HG02885 (cell line): ENCODE measurements at regions not wholly inside any gene's neighbourhood (a gene's known extent, or its start where the extent isn't known, plus 50 kb on each side); places are given as distances from the start of the nearest gene placed in this dataset.

Source experiments
- ATAC-seq: cut with Tn5 transposase; IDR thresholded peaks from one replicate; pipeline ENCODE4 v1.9.1; 2021; ENCODE audit warnings: mild to moderate bottlenecking; ENCODE audit not compliant: unreplicated experiment, poor library complexity

DNA sequence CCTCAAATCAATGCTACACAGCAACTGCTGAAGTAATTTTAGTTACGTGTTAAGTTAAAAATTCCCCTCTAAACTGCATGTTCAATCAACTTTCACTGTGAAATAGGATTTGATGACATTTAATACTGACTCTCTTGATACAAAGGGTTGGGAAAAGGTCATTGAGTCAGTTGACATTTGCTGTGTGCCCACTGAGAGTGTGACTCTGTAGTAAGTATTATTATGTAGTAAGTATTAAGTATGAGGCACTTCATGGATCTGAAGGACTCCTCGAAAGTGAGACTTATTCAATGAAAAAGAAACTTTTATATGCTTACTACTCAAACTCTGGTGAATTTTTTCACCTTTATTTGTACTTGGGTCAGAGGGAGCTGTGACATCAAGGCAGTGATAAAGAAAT is 83.1 kb upstream of the S1PR1 start:
- ATAC-seq = no peak

GRCh38 chr1:101152633-101153032 is 84.2 kb upstream of the S1PR1 start:
- ATAC-seq = no peak

- no peak for ATAC-seq
These were observed 85.5 kb upstream of the S1PR1 start for GRCh38 chr1:101151286-101151685.

DNA sequence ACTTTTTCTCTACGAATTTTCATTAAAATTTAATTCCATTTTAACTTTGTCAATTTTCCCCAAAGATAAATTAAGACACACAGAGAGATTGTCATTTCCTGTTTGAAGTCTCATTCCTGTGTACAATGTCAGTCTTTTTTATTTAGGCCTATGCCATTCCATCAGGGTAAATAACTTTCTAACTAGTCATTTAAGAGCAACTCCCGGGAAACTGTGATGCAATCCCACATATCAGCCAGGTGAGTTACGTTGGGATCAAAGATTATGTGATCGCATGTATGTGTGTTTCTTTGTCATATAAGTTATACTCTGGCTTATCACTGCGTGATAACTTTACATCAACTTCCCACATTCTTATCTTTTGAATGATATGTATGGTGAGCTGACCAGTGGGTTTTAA is 86.1 kb upstream of the S1PR1 start:
- no peak for ATAC-seq

DNA sequence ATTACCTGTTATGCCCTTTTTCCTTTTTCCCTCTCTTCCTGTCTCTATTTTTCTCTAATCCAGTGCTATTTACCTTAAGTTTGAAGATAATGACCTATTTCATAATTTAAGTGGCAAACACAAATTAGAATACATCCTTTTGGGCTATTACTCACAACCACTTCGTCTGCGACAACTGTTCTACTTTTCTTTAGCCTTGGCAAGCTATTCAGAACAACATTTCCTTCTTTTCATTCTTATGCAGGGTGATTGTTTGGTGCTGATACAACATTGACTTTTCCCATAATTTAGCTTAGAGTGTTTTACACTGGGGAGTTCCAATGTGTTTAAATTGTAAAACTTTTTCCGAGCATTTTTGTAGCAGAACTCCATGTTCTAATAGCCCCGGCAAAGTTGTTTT is 86.6 kb upstream of the S1PR1 start:
- no peak for ATAC-seq

DNA sequence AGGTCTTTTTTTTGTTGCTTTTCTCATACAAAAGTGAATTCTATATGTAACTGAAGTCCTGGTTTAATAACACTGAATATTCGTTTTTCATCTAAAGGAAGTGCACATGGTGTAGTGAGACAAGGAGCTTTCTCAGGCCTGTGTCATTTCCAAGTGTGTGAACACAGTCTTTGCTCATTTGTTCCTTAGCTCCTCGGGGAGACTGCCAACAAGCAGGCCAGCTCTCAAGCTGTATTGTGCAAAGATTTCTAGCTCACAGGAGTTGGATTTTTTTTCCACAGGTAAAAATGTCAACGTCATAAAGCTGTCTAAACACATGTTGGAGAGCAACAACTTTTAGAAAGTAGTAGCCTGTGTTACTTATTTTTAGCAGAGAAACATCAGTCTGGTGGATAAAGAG is 87.8 kb upstream of the S1PR1 start:
- no peak for ATAC-seq

DNA sequence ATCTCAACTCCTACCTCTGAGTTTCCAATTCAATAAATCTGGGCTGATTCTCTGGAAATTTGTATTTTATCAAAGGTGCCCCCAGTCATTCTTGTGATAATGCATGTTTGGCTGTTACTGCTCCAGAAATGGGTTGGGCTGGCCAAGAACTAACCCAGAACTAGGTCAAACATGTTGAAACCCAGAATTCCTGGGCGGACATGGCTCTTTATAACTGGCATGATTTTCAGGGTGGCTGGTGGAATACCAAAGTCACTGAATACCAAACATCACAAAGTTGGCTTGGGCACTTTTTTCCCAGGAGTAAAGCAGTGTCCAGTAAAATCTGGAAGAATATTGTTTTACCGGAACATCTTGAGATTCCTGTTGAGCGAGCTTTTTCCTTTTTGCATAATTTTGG is 89.4 kb upstream of the S1PR1 start:
- no peak for ATAC-seq

DNA sequence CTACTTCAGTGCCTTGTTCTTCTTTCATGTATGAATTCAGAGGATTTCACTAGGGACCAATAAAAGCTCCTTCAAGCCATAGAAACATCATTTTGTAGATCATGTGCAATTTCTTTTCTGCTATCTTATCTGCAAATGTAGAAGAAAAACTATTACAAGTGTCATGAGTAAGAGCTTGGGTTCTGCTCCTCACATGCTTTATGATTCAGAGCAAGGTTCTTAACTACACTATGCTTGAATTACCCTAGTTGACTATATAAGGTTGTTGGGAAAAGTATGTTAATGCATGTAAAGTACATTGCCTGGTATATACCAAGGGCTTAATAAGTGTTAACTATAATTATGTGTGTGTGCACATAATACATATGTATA is 91.4 kb upstream of the S1PR1 start:
- peak; percentile 21 for ATAC-seq

- ATAC-seq = peak; percentile 39
These were observed 92.0 kb upstream of the S1PR1 start for GRCh38 chr1:101144671-101145448.

GRCh38 chr1:101142244-101142643 is 94.6 kb upstream of the S1PR1 start:
- ATAC-seq = no peak

DNA sequence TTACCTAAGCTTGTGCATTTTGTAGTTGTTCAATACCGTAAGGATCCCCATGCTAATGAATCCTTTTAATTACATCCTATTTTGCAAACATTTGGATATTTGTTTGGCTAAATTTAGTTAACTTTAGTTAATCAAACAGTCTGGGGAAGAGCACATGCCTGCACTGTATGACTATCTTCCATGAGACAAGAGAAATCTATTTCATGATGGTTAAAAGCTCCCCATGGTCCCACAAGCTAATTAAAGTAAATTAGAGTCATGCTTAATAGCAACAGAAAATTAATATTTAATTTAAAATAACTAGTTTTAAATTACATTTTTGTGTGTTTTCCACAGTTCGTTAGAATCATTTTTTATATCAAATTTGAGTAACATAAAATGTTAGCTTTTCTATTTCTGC is 95.4 kb upstream of the S1PR1 start:
- ATAC-seq = no peak

- no peak for ATAC-seq
These were observed 96.7 kb upstream of the S1PR1 start for GRCh38 chr1:101139821-101140718.

DNA sequence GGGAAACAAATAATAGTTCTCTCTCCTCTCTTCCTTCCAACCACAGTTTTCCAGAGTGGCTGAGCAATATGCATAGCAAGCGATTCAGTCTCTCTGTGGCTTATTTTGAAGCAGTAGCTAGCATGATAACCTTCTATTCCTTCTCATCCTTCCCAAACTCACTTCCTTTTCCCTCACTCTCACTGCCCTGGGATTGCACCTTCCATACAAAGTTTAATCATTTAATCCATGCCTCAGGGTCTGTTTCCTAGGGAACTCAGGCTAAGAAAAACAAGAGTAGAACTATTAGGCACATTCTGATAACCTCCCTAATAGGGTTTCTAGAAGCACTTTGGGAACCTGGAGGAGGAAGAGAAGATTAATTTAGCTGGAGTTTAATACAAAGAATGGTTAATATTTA is 97.7 kb upstream of the S1PR1 start:
- ATAC-seq = no peak

DNA sequence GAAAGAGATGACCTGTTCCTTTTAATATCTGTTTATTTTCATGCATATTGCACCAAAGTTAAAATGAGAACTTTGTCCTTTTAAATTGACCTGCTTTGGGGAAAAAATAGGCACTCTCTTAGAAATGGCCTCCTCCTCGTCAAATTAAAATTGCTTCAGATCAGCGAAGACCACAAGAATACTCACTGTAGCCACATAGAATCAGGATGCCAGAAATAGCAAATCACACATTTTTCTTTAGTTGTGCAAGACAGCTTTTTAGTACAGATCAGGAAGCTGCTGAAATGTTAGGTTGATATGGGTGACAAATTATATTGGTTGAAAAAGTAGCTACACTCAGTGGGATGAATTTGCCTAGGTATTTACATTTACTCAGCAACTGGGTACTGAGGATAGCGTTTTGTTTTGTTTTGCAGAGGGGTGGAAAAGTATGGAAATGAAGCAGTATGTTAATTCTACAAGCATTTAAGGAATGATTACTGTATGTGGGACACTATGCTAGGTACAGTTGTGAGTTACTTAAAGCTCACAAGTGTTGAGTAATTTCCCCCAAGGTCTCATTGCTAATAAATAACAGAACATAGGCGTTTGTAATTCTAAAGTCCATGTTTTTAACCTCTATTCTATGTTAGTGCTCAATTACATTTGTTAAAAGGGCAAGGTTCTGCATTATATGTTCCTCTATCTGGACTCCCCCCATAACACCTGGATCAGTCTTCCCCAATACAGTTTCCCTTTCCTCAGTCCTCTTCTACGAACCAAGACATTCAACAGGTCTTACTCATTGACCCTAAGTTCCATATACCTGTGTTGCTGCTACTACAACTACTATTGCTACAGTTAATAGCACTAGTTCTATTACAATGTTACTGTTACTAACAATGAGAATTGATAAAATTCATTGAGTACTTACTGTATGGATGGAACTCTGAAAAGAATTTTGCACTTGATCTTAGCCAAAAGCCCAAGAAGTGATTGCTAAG is 99.4 kb upstream of the S1PR1 start:
- peak; percentile 50 for ATAC-seq

- peak; percentile 73 for ATAC-seq
These were observed 100.1 kb upstream of the S1PR1 start for GRCh38 chr1:101136739-101137138.

DNA sequence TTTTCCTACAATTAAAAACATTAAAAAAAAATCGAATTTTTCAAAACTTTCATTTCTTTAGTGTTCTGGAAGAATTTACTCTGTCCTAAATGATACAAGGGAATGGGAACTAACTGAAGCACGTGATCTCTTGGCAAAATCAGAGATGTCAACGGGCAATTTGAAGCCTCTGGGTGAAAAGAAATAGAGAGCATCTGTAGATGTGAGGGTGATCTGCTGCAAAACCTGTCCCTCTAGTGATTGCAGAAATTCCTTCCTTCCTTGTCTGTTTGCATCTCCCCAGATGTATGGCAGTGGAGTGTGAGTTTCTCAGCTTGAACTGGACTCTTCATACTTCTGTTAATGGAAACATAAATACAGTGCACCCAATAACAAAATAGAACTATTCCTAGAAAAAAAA is 100.5 kb upstream of the S1PR1 start:
- no peak for ATAC-seq

- no peak for ATAC-seq
These were observed 101.3 kb upstream of the S1PR1 start for GRCh38 chr1:101135526-101135925.

GRCh38 chr1:101131239-101131843 is 105.5 kb upstream of the S1PR1 start:
- ATAC-seq = no peak

DNA sequence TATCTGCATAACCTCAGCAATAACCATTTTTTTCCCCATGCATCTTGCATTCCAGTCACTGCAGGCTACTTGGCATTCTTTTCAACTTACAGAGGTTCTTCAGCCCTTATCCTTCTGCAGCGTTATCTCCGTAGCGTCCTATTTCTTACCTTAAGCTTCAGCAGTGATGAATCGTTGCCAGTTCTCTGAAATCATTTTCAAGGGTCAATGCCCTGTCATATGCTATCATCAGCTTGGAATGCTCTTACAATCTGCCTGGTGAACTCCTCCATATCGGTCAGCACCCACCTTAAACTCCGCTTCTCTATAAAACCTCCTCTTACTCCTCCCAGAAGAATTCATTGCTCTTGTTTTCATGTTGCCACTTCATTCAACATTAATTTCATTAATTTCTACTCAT is 105.1 kb upstream of the DPH5 start:
- ATAC-seq = no peak

- ATAC-seq = no peak
These were observed 103.3 kb upstream of the DPH5 start for GRCh38 chr1:101128846-101129245.
